ENCODE measurements at regions not wholly inside any gene's neighbourhood (a gene's known extent, or its start where the extent isn't known, plus 50 kb on each side); places are given as distances from the start of the nearest gene placed in this dataset.

DNA sequence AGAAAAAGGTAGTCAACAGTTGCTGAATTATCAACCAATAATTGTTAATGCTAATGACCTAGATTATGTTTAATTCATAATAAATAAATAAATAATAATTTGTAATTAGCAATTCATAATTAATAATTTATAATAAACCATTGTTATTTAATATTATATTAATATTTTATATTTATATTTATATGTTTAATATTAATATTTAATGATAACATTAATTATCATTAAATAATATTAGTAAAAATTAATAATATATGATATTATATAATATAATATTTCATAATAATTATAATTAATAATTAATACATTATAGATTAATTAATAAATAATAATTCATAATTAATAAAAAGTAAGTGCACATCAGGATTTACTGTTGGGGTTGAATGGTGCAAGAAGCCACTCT, 389.4 kb upstream of the RGPD4 start:
- DNase-seq (ENCODE audit: low spot score in 2 of 2): no peak
- Histone ChIP-seq H3K9me3 (no peaks in the 10 kb centered on the region), H3K4me1 (no peaks in the 10 kb centered on the region), H3K27me3 (no peaks in the 10 kb centered on the region), H3K36me3 (no peaks in the 10 kb centered on the region), H3K4me3 (no peak overlapping the region), H3K27ac (no peak overlapping the region)
- intact Hi-C loops (cut with DNase I): no loop called here
- TF ChIP-seq, protein P1, sequence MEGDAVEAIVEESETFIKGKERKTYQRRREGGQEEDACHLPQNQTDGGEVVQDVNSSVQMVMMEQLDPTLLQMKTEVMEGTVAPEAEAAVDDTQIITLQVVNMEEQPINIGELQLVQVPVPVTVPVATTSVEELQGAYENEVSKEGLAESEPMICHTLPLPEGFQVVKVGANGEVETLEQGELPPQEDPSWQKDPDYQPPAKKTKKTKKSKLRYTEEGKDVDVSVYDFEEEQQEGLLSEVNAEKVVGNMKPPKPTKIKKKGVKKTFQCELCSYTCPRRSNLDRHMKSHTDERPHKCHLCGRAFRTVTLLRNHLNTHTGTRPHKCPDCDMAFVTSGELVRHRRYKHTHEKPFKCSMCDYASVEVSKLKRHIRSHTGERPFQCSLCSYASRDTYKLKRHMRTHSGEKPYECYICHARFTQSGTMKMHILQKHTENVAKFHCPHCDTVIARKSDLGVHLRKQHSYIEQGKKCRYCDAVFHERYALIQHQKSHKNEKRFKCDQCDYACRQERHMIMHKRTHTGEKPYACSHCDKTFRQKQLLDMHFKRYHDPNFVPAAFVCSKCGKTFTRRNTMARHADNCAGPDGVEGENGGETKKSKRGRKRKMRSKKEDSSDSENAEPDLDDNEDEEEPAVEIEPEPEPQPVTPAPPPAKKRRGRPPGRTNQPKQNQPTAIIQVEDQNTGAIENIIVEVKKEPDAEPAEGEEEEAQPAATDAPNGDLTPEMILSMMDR (IDR thresholded peaks at IDR 0.05): no peak

GRCh38 chr2:107437807-107438206, 388.9 kb upstream of the RGPD4 start:
- H3K4me1 ChIP-seq: no peaks in the 10 kb centered on the region
- no peak overlapping the region for H3K4me3 ChIP-seq
- H3K36me3 ChIP-seq: no peaks in the 10 kb centered on the region
- H3K27me3 ChIP-seq: no peaks in the 10 kb centered on the region
- intact Hi-C loops (cut with DNase I): loop anchor here (2.0 kb wide), 1 partner anchor 799 kb away; no protein-coding TSS in a partner anchor
- TF ChIP-seq, protein P1 (IDR thresholded peaks at IDR 0.05): peak in 1 of 3 experiments; percentile 29
- H3K9me3 ChIP-seq: no peaks in the 10 kb centered on the region
- no peak overlapping the region for H3K27ac ChIP-seq
- DNase-seq (ENCODE audit: low spot score in 2 of 2): no peak

DNA sequence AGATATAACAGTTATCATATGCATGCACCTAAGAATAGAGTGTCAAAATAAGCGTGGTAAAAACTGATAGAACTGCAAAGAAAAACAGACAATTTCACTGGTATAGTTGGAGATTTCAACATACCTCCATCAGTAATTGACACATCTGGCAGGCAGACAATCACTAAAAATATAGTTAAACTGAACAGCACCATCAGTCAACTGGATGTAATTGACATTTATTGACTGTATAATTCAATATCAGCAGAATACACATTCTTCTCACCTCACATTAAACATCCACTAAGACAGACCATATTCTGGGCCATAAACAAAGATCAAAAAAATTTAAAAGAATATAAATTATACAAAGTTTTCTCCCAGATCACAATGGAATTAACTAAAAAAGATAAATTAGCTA, 378.5 kb upstream of the RGPD4 start:
- intact Hi-C loops (cut with DNase I): no loop called here
- no peaks in the 10 kb centered on the region for H3K27me3 ChIP-seq
- TF ChIP-seq, protein P1 (IDR thresholded peaks at IDR 0.05): no peak
- no peaks in the 10 kb centered on the region for H3K4me1 ChIP-seq
- no peak overlapping the region for H3K27ac ChIP-seq
- no peaks in the 10 kb centered on the region for H3K36me3 ChIP-seq
- no peak for DNase-seq (ENCODE audit: low spot score in 2 of 2)
- no peaks in the 10 kb centered on the region for H3K9me3 ChIP-seq
- no peak overlapping the region for H3K4me3 ChIP-seq

DNA sequence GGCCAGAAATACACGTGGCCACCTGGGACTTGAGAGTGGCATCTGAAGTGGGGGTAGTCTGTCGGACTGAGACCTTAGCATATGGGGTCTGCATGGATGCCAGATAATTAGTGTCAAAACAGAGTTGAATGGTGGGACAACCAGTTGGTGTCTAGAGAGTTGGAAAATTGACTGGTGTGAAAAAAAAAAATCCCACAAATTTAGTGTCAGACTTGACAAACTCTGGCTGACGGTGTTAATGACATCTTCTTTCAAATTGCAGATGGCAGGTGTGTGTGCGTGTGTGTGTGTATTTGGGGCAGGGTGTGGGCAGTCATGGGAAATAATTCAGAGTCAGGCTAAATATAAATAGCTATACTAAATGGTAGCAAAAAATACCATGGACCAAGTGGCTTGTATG, 365.4 kb upstream of the RGPD4 start:
- Histone ChIP-seq H3K4me1 (no peaks in the 10 kb centered on the region), H3K9me3 (no peaks in the 10 kb centered on the region), H3K4me3 (no peak overlapping the region), H3K36me3 (no peaks in the 10 kb centered on the region), H3K27ac (no peak overlapping the region), H3K27me3 (no peaks in the 10 kb centered on the region)
- TF ChIP-seq, protein P1 (IDR thresholded peaks at IDR 0.05): no peak
- no peak for DNase-seq (ENCODE audit: low spot score in 2 of 2)
- intact Hi-C loops (cut with DNase I): no loop called here

GRCh38 chr2:107462181-107462580, 364.5 kb upstream of the RGPD4 start:
- Histone ChIP-seq H3K9me3 (no peaks in the 10 kb centered on the region), H3K4me1 (no peaks in the 10 kb centered on the region), H3K27me3 (no peaks in the 10 kb centered on the region), H3K4me3 (no peak overlapping the region), H3K36me3 (no peaks in the 10 kb centered on the region), H3K27ac (no peak overlapping the region)
- intact Hi-C loops (cut with DNase I): no loop called here
- no peak for DNase-seq (ENCODE audit: low spot score in 2 of 2)
- TF ChIP-seq, protein P1 (IDR thresholded peaks at IDR 0.05): no peak

DNA sequence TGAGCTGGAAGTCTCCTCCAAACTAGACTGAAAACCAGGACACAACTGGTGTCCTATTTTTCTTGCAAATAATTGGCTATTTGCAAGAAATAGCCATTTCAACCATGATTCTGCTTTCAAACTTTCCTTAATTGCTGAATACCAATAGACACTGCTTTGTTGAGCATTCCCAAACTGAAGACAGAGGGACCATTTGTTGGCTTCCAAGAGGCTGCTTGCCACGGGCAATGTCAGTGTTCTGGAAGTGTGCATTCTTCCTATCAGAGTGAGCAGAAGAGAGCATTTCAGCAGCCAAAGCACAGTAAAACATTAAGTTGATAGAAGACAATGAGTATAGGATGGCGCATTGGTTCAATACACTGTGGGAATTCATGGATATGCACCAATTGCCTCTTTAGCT, 360.5 kb upstream of the RGPD4 start:
- no peak for DNase-seq (ENCODE audit: low spot score in 2 of 2)
- no peaks in the 10 kb centered on the region for H3K27me3 ChIP-seq
- intact Hi-C loops (cut with DNase I): no loop called here
- H3K9me3 ChIP-seq: no peaks in the 10 kb centered on the region
- no peaks in the 10 kb centered on the region for H3K36me3 ChIP-seq
- H3K27ac ChIP-seq: no peak overlapping the region
- TF ChIP-seq, protein P1 (IDR thresholded peaks at IDR 0.05): no peak
- H3K4me1 ChIP-seq: no peaks in the 10 kb centered on the region
- no peak overlapping the region for H3K4me3 ChIP-seq
